Testis (tissue), 2 donors: ENCODE measurements at regions not wholly inside any gene's neighbourhood (a gene's known extent, or its start where the extent isn't known, plus 50 kb on each side); places are given as distances from the start of the nearest gene placed in this dataset.
"Not testable (repeated sequence)": the region's sequence is repeated elsewhere in the genome, so short reads cannot be mapped to it uniquely, and the experiment has no call there.

ENCODE experiments used
- POLR2A ChIP-seq: fragments of 450-650 bp; IDR thresholded peaks from one replicate; pipeline ENCODE4 v1.6.1; 2017; ENCODE audit warnings: antibody characterized with exemption, mild to moderate bottlenecking, moderate library complexity
- TF ChIP-seq, protein P1 (sequence below), 3 experiments: fragments of 450-650 bp in 2 of 3; fragments of 200-600 bp in 1 of 3; sonication (generic) in 1 of 3; IDR thresholded peaks; one replicate each; pipeline ENCODE4 v1.5.1; 2016 to 2019; ENCODE audit warnings: antibody characterized with exemption in 3 of 3, mild to moderate bottlenecking in 2 of 3, moderate library complexity in 1 of 3

DNA sequence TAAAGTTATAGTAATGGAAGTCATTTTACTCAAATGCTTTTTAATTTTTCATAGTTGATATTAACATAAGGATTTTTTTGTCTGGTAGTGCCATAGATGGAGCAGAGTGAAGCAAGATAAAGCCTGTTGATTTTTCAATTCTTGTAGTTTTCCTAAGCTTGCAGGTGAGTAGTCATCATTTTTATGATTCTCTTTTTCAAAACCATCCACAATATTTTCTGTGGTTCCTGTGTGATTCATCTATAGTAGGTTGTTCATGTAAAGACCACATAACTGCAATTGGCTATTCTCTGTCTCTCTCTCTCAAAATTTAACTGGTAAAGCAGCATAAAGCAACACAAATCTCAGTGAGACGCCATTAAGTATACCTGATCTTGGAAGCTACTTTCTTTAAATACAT lies 711.5 kb downstream of the TTLL7 start:
- not testable (repeated sequence) for TF ChIP-seq POLR2A
- TF ChIP-seq, protein P1, sequence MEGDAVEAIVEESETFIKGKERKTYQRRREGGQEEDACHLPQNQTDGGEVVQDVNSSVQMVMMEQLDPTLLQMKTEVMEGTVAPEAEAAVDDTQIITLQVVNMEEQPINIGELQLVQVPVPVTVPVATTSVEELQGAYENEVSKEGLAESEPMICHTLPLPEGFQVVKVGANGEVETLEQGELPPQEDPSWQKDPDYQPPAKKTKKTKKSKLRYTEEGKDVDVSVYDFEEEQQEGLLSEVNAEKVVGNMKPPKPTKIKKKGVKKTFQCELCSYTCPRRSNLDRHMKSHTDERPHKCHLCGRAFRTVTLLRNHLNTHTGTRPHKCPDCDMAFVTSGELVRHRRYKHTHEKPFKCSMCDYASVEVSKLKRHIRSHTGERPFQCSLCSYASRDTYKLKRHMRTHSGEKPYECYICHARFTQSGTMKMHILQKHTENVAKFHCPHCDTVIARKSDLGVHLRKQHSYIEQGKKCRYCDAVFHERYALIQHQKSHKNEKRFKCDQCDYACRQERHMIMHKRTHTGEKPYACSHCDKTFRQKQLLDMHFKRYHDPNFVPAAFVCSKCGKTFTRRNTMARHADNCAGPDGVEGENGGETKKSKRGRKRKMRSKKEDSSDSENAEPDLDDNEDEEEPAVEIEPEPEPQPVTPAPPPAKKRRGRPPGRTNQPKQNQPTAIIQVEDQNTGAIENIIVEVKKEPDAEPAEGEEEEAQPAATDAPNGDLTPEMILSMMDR (IDR thresholded peaks at IDR 0.05), result not testable (repeated sequence)
